HG03095 (cell line): ENCODE measurements at regions not wholly inside any gene's neighbourhood (a gene's known extent, or its start where the extent isn't known, plus 50 kb on each side); places are given as distances from the start of the nearest gene placed in this dataset.

ENCODE experiments used
- ATAC-seq: cut with Tn5 transposase; IDR thresholded peaks from one replicate; pipeline ENCODE4 v1.9.1; 2021; ENCODE audit warnings: moderate library complexity; ENCODE audit not compliant: unreplicated experiment

DNA sequence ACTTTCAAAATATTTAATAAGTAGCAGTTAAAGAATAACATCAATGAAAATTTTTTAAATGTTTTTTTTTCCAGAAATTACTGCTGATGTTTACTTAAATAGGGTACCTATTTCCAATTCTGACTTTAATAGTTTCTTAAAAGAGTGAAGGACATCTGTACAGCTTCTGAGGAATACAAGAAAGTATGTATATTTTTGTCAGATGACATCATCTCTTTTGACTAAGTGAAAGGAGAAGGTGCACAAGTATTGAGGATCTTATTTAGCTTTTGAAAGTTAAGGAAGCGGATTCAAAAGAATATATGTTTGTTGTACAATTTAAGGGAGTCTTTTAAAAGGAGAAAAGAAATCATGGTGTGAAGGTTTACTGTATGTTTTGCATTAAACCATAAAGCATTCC is 90.0 kb upstream of the SLC35B3 start:
- no peak for ATAC-seq

DNA sequence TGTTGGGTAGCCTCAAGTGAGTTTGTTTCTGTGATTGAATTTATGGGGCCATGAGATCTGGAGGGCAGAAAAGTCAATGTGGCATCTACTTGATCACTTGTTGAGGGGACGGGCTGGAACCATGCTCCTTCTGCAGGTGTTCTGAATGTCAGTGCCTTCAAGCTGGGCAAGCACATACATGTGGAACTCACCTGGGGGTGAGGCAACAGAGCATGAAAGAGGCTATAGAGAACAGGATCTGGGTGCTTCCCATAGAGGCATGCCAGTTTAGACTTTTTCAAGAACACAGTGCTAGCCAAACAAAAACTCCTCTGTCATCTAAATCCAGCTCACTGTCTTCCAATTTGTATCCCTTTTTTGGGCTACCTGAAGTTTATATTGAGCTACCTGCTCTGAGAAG is 77.8 kb upstream of the SLC35B3 start:
- ATAC-seq: no peak

- no peak for ATAC-seq
Observed at GRCh38 chr6:8507286-8507685, 71.9 kb upstream of the SLC35B3 start.

- no peak for ATAC-seq
Observed at GRCh38 chr6:8506126-8506525, 70.8 kb upstream of the SLC35B3 start.

DNA sequence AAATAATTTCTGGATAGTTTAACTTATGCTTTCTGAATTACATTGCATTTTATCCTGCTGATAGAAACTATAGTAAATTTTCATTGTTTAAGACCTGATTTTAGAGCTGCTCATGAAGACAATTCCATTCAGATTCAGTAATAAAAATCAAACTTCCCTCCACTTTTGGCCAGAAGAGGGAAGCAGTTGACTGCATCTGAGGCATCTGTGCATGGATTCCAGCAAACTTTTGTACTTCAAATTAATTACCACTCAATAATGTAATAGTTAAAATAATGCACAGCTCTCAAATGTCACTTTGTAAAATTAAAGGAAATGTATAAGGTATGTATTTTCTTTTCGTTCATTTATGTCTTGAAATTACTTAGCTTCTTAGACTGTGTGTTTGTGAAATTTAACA is 64.2 kb upstream of the SLC35B3 start:
- ATAC-seq: no peak

- ATAC-seq: no peak
Observed at GRCh38 chr6:8494730-8495129, 59.4 kb upstream of the SLC35B3 start.

DNA sequence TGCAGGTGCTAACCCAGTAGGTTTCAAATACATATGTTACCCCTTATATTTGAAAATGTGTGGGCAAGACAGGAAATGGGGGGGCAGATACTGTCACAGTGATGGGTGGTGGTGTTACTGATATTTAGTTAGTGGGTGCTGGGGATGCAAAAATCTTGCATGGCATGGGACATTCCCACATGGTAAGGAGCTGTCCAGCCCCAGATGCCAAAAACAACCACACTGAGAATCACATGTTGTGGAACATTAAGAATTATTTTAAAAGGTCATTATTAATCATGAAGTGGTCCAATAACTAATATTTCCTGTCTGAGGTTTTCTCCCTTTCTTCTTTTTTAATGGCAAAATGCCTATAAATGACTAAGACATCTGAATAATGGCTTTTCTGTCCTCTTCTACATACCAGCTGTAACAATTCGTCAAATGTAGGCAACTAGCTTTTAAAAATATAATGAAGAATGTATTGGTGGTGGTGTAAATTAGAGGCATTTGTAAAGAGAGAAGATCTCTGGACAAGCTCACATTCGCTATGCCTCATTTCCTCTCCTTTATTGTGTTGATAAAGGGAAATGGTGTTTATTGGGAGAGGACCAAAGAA is 57.3 kb upstream of the SLC35B3 start:
- ATAC-seq: no peak
